ENCODE measurements at regions not wholly inside any gene's neighbourhood (a gene's known extent, or its start where the extent isn't known, plus 50 kb on each side); places are given as distances from the start of the nearest gene placed in this dataset.
"Not testable (repeated sequence)": the region's sequence is repeated elsewhere in the genome, so short reads cannot be mapped to it uniquely, and the experiment has no call there.

DNA sequence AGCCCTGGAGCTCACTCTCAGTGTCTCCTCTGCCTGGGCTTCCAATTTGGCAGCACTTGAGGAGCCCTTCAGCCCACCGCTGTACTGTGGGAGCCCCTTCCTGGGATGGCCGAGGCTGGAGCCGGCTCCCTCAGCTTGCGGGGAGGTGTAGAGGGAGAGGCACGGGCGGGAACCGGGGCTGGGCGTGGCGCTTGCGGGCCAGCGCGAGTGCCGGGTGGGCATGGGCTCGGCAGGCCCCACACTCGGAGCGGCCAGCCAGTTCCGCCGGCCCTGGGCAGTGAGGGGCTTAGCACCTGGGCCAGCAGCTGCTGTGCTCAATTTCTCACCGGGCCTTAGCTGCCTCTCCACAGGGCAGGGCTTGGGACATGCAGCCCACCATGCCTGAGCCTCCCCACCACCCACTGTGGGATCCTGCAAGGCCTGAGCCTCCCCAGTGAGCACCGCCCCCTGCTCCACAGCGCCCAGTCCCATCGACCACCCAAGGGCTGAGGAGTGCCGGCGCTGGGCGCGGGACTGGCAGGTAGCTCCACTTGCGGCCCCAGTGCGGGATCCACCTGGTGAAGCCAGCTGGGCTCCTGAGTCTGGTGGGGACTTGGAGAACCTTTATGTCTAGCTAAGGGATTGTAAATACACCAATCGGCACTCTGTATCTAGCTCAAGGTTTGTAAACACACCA is 65.1 kb upstream of the ROPN1B start:
- H3K4me2 ChIP-seq (ENCODE audit: insufficient read depth, low read length, poor library complexity, severe bottlenecking); H4K91ac ChIP-seq (ENCODE audit: low read depth, low read length, poor library complexity); H2AK5ac ChIP-seq (ENCODE audit: low read depth, low read length); H2BK120ac ChIP-seq (ENCODE audit: low read depth, low read length); DNase-seq (ENCODE audit: low spot score); H3K4me1 ChIP-seq (ENCODE audit: control insufficient read depth in 2 of 2, insufficient read depth in 1 of 2, low read depth in 1 of 2, low read length in 2 of 2); H3K4me3 ChIP-seq (ENCODE audit: low read length in 2 of 2); H3K23ac ChIP-seq (ENCODE audit: low read depth, low read length, poor library complexity); H3K18ac ChIP-seq (ENCODE audit: low read length); H3K9ac ChIP-seq (ENCODE audit: low read depth, low read length, poor library complexity); H4K8ac ChIP-seq (ENCODE audit: low read depth, low read length); H2BK12ac ChIP-seq (ENCODE audit: low read length); H3K27me3 ChIP-seq (ENCODE audit: control insufficient read depth in 3 of 3, insufficient read depth in 3 of 3, low read depth in 1 of 3, low read length in 3 of 3); H2BK5ac ChIP-seq (ENCODE audit: low read length); H3K9me3 ChIP-seq (replicated peaks in 1 of 2; ENCODE audit: control insufficient read depth in 2 of 2, insufficient read depth in 1 of 2, low read depth in 1 of 2, low read length in 2 of 2); H2BK15ac ChIP-seq (ENCODE audit: low read length); H3K79me1 ChIP-seq (ENCODE audit: low read depth, low read length); H2AFZ ChIP-seq (ENCODE audit: low read length); H3K36me3 ChIP-seq (replicated peaks in 1 of 2; ENCODE audit: control insufficient read depth in 2 of 2, insufficient read depth in 2 of 2, low read length in 2 of 2); H3K14ac ChIP-seq (ENCODE audit: low read length); H3K27ac ChIP-seq (replicated peaks; ENCODE audit: low read length); H3K4ac ChIP-seq (ENCODE audit: low read length): not testable (repeated sequence)
- no CpG with 5 or more reads among the region's 29 CpGs for WGBS, 2 donors (ENCODE audit: extremely low coverage in 2 of 2, insufficient read length in 2 of 2, insufficient replicate concordance in 1 of 2)

DNA sequence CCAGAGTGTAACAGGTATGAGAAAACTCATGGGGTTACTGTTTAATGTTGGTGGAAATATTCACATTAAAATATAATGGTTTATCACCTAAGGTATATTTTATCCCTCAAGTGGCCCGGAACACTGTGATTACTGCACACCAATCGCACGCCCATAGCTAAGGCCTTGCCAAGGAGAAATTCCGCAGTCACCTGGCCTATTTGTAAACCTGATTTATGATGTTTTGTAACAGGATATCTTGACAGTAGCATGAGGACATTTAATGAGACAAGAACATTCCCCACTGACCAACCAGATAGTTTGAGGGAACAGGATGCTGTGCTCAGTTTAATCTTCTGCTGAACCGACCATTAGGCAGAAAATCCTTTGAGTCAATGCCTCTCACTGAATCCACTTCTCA is 61.7 kb upstream of the ROPN1B start:
- not testable (repeated sequence) for DNase-seq (ENCODE audit: low spot score); H3K9ac ChIP-seq (ENCODE audit: low read depth, low read length, poor library complexity); H3K27me3 ChIP-seq (ENCODE audit: control insufficient read depth in 3 of 3, insufficient read depth in 3 of 3, low read depth in 1 of 3, low read length in 3 of 3); H3K23ac ChIP-seq (ENCODE audit: low read depth, low read length, poor library complexity); H3K4me3 ChIP-seq (ENCODE audit: low read length in 2 of 2); H3K27ac ChIP-seq (replicated peaks; ENCODE audit: low read length); H2AK5ac ChIP-seq (ENCODE audit: low read depth, low read length); H2BK12ac ChIP-seq (ENCODE audit: low read length); H2BK120ac ChIP-seq (ENCODE audit: low read depth, low read length); H3K4ac ChIP-seq (ENCODE audit: low read length); H3K4me1 ChIP-seq (ENCODE audit: control insufficient read depth in 2 of 2, insufficient read depth in 1 of 2, low read depth in 1 of 2, low read length in 2 of 2); H3K18ac ChIP-seq (ENCODE audit: low read length); H3K4me2 ChIP-seq (ENCODE audit: insufficient read depth, low read length, poor library complexity, severe bottlenecking); H2AFZ ChIP-seq (ENCODE audit: low read length); H4K8ac ChIP-seq (ENCODE audit: low read depth, low read length); H4K91ac ChIP-seq (ENCODE audit: low read depth, low read length, poor library complexity); H3K14ac ChIP-seq (ENCODE audit: low read length); H3K9me3 ChIP-seq (replicated peaks in 1 of 2; ENCODE audit: control insufficient read depth in 2 of 2, insufficient read depth in 1 of 2, low read depth in 1 of 2, low read length in 2 of 2); H2BK15ac ChIP-seq (ENCODE audit: low read length); H2BK5ac ChIP-seq (ENCODE audit: low read length); H3K79me1 ChIP-seq (ENCODE audit: low read depth, low read length); H3K36me3 ChIP-seq (replicated peaks in 1 of 2; ENCODE audit: control insufficient read depth in 2 of 2, insufficient read depth in 2 of 2, low read length in 2 of 2)
- no CpG with 5 or more reads among the region's 5 CpGs for whole genome bisulfite sequencing, 2 donors (ENCODE audit: extremely low coverage in 2 of 2, insufficient read length in 2 of 2, insufficient replicate concordance in 1 of 2)

DNA sequence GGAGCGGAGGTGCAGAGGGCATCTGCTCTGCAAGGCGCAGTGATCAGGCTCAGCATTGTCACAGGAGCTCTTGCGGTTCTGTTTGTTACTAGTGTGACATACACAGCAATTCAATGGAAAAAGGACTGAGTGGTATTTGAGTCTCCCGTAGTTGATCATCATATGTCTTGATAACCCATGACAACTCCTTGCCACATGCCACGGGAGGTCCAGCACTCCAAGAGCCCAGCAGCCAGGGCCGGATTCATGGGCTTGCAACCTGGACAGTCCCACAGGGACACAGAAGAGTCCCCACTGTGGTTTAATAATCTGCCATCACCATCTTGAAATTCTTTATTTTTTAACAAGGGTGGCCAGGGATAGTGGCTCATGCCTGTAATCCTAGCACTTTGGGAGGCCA is 58.1 kb upstream of the ROPN1B start:
- not testable (repeated sequence) for H3K27me3 ChIP-seq (ENCODE audit: control insufficient read depth in 3 of 3, insufficient read depth in 3 of 3, low read depth in 1 of 3, low read length in 3 of 3); H2BK5ac ChIP-seq (ENCODE audit: low read length); H4K8ac ChIP-seq (ENCODE audit: low read depth, low read length); H3K23ac ChIP-seq (ENCODE audit: low read depth, low read length, poor library complexity); H2AK5ac ChIP-seq (ENCODE audit: low read depth, low read length); H2BK120ac ChIP-seq (ENCODE audit: low read depth, low read length); H2BK12ac ChIP-seq (ENCODE audit: low read length); H2AFZ ChIP-seq (ENCODE audit: low read length); H4K91ac ChIP-seq (ENCODE audit: low read depth, low read length, poor library complexity); H3K4me2 ChIP-seq (ENCODE audit: insufficient read depth, low read length, poor library complexity, severe bottlenecking); H3K4me1 ChIP-seq (ENCODE audit: control insufficient read depth in 2 of 2, insufficient read depth in 1 of 2, low read depth in 1 of 2, low read length in 2 of 2); H3K4ac ChIP-seq (ENCODE audit: low read length); H3K18ac ChIP-seq (ENCODE audit: low read length); DNase-seq (ENCODE audit: low spot score); H3K79me1 ChIP-seq (ENCODE audit: low read depth, low read length); H3K9ac ChIP-seq (ENCODE audit: low read depth, low read length, poor library complexity); H3K9me3 ChIP-seq (replicated peaks in 1 of 2; ENCODE audit: control insufficient read depth in 2 of 2, insufficient read depth in 1 of 2, low read depth in 1 of 2, low read length in 2 of 2); H3K36me3 ChIP-seq (replicated peaks in 1 of 2; ENCODE audit: control insufficient read depth in 2 of 2, insufficient read depth in 2 of 2, low read length in 2 of 2); H2BK15ac ChIP-seq (ENCODE audit: low read length); H3K4me3 ChIP-seq (ENCODE audit: low read length in 2 of 2); H3K27ac ChIP-seq (replicated peaks; ENCODE audit: low read length); H3K14ac ChIP-seq (ENCODE audit: low read length)
- no CpG with 5 or more reads among the region's 6 CpGs for WGBS, 2 donors (ENCODE audit: extremely low coverage in 2 of 2, insufficient read length in 2 of 2, insufficient replicate concordance in 1 of 2)

DNA sequence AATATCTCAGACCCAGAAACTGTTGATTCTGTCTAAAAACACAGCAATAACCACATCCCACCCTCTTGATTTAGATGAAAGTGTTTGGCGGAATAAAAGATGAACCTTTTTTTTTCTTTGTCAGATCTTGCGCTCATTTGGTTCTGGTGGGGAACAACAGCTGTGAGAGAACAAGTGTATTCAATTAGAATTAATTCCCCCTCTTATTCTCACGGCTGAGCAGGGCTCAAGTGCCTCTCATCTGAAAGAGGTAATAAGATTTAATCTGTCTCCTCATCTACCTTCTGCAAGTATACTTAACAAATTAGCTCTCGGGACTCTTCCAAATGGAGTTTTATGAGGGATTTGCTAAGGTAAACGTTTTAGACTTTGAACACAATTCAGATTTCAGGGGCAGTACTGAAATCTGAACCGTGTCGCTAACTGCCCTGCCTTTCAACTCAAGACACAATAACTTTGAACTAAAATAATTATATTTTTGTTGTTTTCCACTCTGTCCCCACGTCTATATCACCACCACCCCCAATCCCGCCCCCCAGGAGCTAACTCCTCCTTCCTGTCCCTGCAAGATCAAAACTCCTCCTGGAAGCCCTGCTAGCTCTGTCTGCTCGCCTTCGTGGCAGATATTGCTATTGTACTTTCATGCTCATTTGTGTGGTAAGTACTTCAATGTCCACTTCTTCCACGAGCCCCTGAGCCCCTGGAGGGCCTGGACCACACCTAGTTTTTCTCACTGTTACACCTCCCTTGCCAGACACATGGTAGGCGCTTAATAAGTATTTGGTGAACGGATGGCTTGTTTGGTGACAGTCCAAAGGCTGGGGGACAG is 54.2 kb upstream of the ROPN1B start:
- H3K79me1 ChIP-seq (ENCODE audit: low read depth, low read length); H3K9me3 ChIP-seq (replicated peaks in 1 of 2; ENCODE audit: control insufficient read depth in 2 of 2, insufficient read depth in 1 of 2, low read depth in 1 of 2, low read length in 2 of 2); H3K4me1 ChIP-seq (ENCODE audit: control insufficient read depth in 2 of 2, insufficient read depth in 1 of 2, low read depth in 1 of 2, low read length in 2 of 2); H4K91ac ChIP-seq (ENCODE audit: low read depth, low read length, poor library complexity); H2BK12ac ChIP-seq (ENCODE audit: low read length); H2BK120ac ChIP-seq (ENCODE audit: low read depth, low read length); H3K36me3 ChIP-seq (replicated peaks in 1 of 2; ENCODE audit: control insufficient read depth in 2 of 2, insufficient read depth in 2 of 2, low read length in 2 of 2); H3K18ac ChIP-seq (ENCODE audit: low read length); H3K27me3 ChIP-seq (ENCODE audit: control insufficient read depth in 3 of 3, insufficient read depth in 3 of 3, low read depth in 1 of 3, low read length in 3 of 3); H2BK15ac ChIP-seq (ENCODE audit: low read length); H2AK5ac ChIP-seq (ENCODE audit: low read depth, low read length); H4K8ac ChIP-seq (ENCODE audit: low read depth, low read length); H2BK5ac ChIP-seq (ENCODE audit: low read length); H3K14ac ChIP-seq (ENCODE audit: low read length); H3K27ac ChIP-seq (replicated peaks; ENCODE audit: low read length); H3K4ac ChIP-seq (ENCODE audit: low read length); H3K23ac ChIP-seq (ENCODE audit: low read depth, low read length, poor library complexity): not testable (repeated sequence)
- Histone ChIP-seq H3K4me3 (ENCODE audit: low read length in 2 of 2) (peak overlapping the region; percentile 82), H3K4me2 (ENCODE audit: insufficient read depth, low read length, poor library complexity, severe bottlenecking) (peak overlapping the region; percentile 66), H2AFZ (ENCODE audit: low read length) (peak overlapping the region; percentile 89), H3K9ac (ENCODE audit: low read depth, low read length, poor library complexity) (peak overlapping the region; percentile 4)
- no CpG with 5 or more reads among the region's 14 CpGs for WGBS, 2 donors (ENCODE audit: extremely low coverage in 2 of 2, insufficient read length in 2 of 2, insufficient replicate concordance in 1 of 2)
- DNase-seq (ENCODE audit: low spot score), result peak; percentile 9

Data from neuronal stem cell (in vitro differentiated cells).